HepG2 (cell line): ENCODE measurements at regions not wholly inside any gene's neighbourhood (a gene's known extent, or its start where the extent isn't known, plus 50 kb on each side); places are given as distances from the start of the nearest gene placed in this dataset.

Experiments used
- CBX1 ChIP-seq: IDR thresholded peaks from one replicate; pipeline ENCODE4 v1.6.1; 2016; ENCODE audit warnings: antibody characterized with exemption, low read depth
- FOXK2 ChIP-seq: fragments of 450-650 bp; IDR thresholded peaks from 2 replicates; pipeline ENCODE4 v1.6.1; 2016
- FOXP4 ChIP-seq: sonication (generic); formaldehyde crosslinking; IDR thresholded peaks from 2 replicates; pipeline ENCODE4 v1.4.0; 2020; ENCODE audit warnings: missing genetic modification reagents
- HNRNPLL ChIP-seq: fragments of 200-400 bp; formaldehyde crosslinking; IDR thresholded peaks from 2 replicates; pipeline ENCODE4 v1.6.1; 2017; ENCODE audit warnings: mild to moderate bottlenecking, low read depth, low read length; ENCODE audit not compliant: poor library complexity, severe bottlenecking
- HOMEZ ChIP-seq: IDR thresholded peaks from 2 replicates; pipeline ENCODE4 v1.6.1; 2016; ENCODE audit warnings: low read depth
- MTERF4 ChIP-seq: sonication (generic); formaldehyde crosslinking; IDR thresholded peaks from 2 replicates; pipeline ENCODE4 v1.8.0; 2023; ENCODE audit warnings: mild to moderate bottlenecking, missing genetic modification reagents
- MXD3 ChIP-seq: IDR thresholded peaks from 2 replicates; pipeline ENCODE4 v1.6.1; 2016; ENCODE audit warnings: mild to moderate bottlenecking, missing biosample characterization, missing genetic modification reagents
- MXD4 ChIP-seq: IDR thresholded peaks from 2 replicates; pipeline ENCODE4 v1.6.1; 2016; ENCODE audit warnings: mild to moderate bottlenecking, missing biosample characterization, missing genetic modification reagents
- NAIF1 ChIP-seq: sonication (generic); formaldehyde crosslinking; IDR thresholded peaks from 2 replicates; pipeline ENCODE4 v1.5.0; 2020; ENCODE audit warnings: mild to moderate bottlenecking, missing genetic modification reagents, borderline replicate concordance
- PAWR ChIP-seq: sonication (generic); formaldehyde crosslinking; IDR thresholded peaks from 2 replicates; pipeline ENCODE4 v1.4.0; 2020; ENCODE audit warnings: missing genetic modification reagents, mild to moderate bottlenecking, borderline replicate concordance
- RERE ChIP-seq: IDR thresholded peaks from 2 replicates; pipeline ENCODE4 v1.6.1; 2016; ENCODE audit warnings: low read depth, missing genetic modification reagents, missing compliant biosample characterization
- THRA ChIP-seq: sonication (generic); formaldehyde crosslinking; IDR thresholded peaks from 2 replicates; pipeline ENCODE4 v1.4.0; 2020; ENCODE audit warnings: missing genetic modification reagents, borderline replicate concordance
- ZMYM2 ChIP-seq: sonication (generic); formaldehyde crosslinking; IDR thresholded peaks from 2 replicates; pipeline ENCODE4 v1.8.0; 2022; ENCODE audit warnings: mild to moderate bottlenecking, missing genetic modification reagents
- ZNF24 ChIP-seq: fragments of 450-650 bp; IDR thresholded peaks from 2 replicates; pipeline ENCODE4 v1.6.1; 2017; ENCODE audit warnings: antibody characterized with exemption, mild to moderate bottlenecking
- ZNF747 ChIP-seq: sonication (generic); formaldehyde crosslinking; IDR thresholded peaks from 2 replicates; pipeline ENCODE4 v1.8.1; 2023; ENCODE audit warnings: missing genetic modification reagents, mild to moderate bottlenecking, borderline replicate concordance
- ZNF780A ChIP-seq: sonication (generic); formaldehyde crosslinking; IDR thresholded peaks from 2 replicates; pipeline ENCODE4 v1.8.0; 2022; ENCODE audit warnings: mild to moderate bottlenecking, missing genetic modification reagents, moderate library complexity

GRCh38 chr2:190812506-190813294 lies 67.9 kb upstream of the GLS start (continued):
- TF ChIP-seq ZNF24 (no peak), PAWR (no peak), HOMEZ (0 out of 2 replicates have a peak, but pooled peaks have one; percentile 7), CBX1 (no peak), ZNF780A (CRISPR knock-in tag) (no peak), MTERF4 (no peak), RERE (CRISPR knock-in tag) (no peak), ZMYM2 (CRISPR knock-in tag) (no peak), MXD3 (no peak), NAIF1 (CRISPR knock-in tag) (0 out of 2 replicates have a peak, but pooled peaks have one; percentile 35), FOXP4 (CRISPR knock-in tag) (peak; percentile 22; the same call in 1 of the 2 replicates), MXD4 (no peak), ZNF747 (CRISPR knock-in tag) (no peak), THRA (CRISPR knock-in tag) (peak; percentile 84), FOXK2 (no peak), HNRNPLL (no peak)
